NCI-H2227 (cell line): ENCODE measurements at regions not wholly inside any gene's neighbourhood (a gene's known extent, or its start where the extent isn't known, plus 50 kb on each side); places are given as distances from the start of the nearest gene placed in this dataset.

Experiments
- DNase-seq: peaks from one replicate; lab custom pipeline; 2025; ENCODE audit not compliant: unreplicated experiment; lab: John Stamatoyannopoulos, UW

- DNase-seq: no peak
Measured at GRCh38 chr7:96415293-96415940, 93.5 kb upstream of the SLC25A13 start.

- peak; percentile 80 for DNase-seq
Measured at GRCh38 chr7:96414931-96415292, 93.0 kb upstream of the SLC25A13 start.

GRCh38 chr7:96410126-96410839 is 88.4 kb upstream of the SLC25A13 start:
- no peak for DNase-seq

GRCh38 chr7:96408881-96409280 is 87.0 kb upstream of the SLC25A13 start:
- DNase-seq: no peak

- no peak for DNase-seq
Measured at GRCh38 chr7:96407427-96407826, 85.5 kb upstream of the SLC25A13 start.

GRCh38 chr7:96402913-96403312 is 81.0 kb upstream of the SLC25A13 start:
- DNase-seq: no peak

- no peak for DNase-seq
Measured at GRCh38 chr7:96401200-96401599, 79.3 kb upstream of the SLC25A13 start.

- DNase-seq: no peak
Measured at GRCh38 chr7:96400518-96400917, 78.6 kb upstream of the SLC25A13 start.

- DNase-seq: no peak
Measured at GRCh38 chr7:96400001-96400400, 78.1 kb upstream of the SLC25A13 start.

- DNase-seq: no peak
Measured at GRCh38 chr7:96397936-96398598, 76.2 kb upstream of the SLC25A13 start.

GRCh38 chr7:96388620-96389383 is 66.9 kb upstream of the SLC25A13 start:
- no peak for DNase-seq

- DNase-seq: no peak
Measured at GRCh38 chr7:96388166-96388565, 66.3 kb upstream of the SLC25A13 start.

- no peak for DNase-seq
Measured at GRCh38 chr7:96380111-96380512, 58.2 kb upstream of the SLC25A13 start.

GRCh38 chr7:96377399-96377798 is 55.5 kb upstream of the SLC25A13 start:
- no peak for DNase-seq
